ENCODE measurements at regions not wholly inside any gene's neighbourhood (a gene's known extent, or its start where the extent isn't known, plus 50 kb on each side); places are given as distances from the start of the nearest gene placed in this dataset.

DNA sequence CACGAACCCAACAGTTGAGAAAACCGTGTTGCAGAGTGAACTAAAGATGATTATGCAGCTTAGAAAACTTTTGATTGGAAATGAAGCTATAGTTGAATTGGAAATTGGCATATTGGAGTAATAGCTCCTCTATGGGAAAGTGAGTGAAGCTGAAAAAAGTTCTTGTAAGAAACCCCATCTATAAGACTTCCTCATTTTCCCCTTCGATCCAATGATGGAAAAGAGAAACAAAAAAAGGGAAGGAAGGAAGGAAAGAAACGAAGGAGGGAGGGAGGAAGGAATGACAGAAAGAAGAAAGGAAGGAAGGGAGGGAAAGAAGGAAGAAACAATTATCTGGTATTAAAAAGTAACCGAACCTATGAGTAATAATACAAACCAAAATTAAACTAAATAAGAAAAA lies 791.8 kb upstream of the NR2F2 start:
- ATAC-seq (no peak), DNase-seq (ENCODE audit: missing footprints) (no peak)
- intact Hi-C loops (cut with DNase I): no loop called here

DNA sequence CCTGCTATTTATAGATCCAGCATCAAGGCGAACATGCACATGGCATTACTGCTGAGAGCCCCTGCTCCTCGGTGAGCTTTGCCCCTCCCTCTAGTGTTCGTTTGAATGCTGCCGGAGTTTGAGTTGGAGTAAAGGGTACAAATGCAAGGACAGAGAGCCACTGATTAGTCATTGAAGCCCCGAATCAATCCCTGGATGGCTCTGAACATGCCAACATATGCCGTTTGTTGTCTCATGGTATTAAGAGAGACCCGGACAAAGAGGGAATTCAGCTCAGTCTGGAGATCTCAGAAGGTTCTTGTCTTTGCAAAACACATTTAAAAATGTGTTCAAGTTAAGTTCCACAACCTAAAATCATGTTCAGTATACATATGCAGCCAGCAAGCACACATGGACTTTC lies 789.2 kb upstream of the NR2F2 start:
- ATAC-seq: no peak
- DNase-seq (ENCODE audit: missing footprints): no peak
- intact Hi-C loops (cut with DNase I): no loop called here

DNA sequence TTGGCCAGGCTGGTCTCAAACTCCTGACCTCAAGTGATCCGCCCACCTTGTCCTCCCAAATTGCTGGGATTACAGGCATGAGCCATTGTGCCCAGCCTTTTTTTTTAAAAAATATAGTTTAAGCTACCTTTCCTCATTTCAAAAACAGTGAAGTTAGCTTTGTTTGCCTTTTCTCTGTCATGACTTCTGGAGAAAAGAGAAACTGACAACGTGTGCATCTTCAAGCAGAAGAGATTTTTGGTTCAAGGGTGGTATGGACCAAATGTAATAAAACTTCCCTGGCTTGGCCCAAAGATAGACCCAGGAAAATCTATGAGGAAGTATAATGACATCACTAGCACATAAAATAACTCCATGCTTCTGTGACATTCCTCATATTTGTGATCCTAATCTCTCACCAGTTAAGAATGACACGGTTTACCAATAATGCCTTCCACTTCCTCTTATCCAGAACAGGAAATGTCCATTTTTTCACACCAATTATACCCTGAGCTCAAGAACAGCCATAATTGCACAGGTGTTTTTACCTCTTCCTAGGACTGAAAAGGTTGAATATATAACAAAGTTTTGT lies 781.2 kb upstream of the NR2F2 start:
- ATAC-seq (no peak), DNase-seq (ENCODE audit: missing footprints) (no peak)
- intact Hi-C loops (cut with DNase I): no loop called here

DNA sequence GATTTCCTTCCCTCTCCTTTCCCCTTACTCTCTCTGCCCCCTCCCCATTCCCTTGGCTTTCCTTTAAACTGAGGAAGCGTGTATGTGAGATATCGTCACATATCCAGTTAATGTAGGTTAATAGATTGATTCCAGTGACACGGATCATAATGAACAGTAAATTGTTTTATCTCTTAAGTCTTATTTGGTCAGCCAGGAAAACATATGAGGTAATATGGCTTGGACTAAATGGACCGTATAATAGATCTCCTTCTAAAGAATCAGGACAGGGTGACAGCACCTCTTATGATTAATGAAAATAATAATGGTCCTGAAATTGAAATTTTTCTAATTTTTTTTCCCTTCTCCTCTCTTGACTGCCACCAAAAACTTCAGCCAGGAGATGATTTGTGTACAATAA lies 779.8 kb upstream of the NR2F2 start:
- ATAC-seq: no peak
- intact Hi-C loops (cut with DNase I): no loop called here
- DNase-seq (ENCODE audit: missing footprints): no peak

DNA sequence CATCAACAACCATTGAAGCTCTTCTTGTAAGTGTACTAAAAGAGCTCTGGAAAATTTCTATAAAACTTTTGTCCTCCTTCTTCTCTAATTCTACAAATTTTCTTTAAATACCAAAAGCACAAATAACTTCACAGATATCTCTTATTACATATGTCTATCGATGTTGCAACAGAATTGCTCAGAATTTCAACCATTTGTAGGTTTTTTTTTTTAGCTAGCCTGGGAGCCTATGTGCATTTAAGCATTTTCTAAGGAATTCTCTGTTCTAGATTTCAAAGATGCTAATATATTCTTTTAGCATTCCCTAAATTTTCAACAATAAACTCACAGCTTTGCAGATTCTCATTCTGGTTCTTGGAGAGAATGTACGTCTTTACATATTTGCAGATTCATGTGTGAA lies 774.3 kb upstream of the NR2F2 start:
- intact Hi-C loops (cut with DNase I): no loop called here
- ATAC-seq: no peak
- no peak for DNase-seq (ENCODE audit: missing footprints)

DNA sequence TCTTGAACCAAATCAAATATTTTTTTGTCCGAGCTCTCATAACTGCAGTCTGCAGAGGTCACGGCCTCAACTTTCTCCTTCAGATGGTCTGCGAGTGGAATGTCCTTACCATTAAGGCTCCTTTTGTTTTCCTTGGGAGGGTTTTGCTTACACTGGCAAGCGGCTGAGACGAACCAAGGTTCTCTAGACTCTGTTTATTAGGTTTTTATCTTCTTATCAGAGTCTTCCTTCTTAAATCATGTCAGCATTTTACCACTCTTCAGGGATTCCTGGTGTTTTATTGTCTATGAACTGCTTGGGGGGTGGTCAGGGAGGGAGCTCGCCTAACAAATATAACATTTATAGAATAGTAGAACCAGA lies 773.7 kb upstream of the NR2F2 start:
- DNase-seq (ENCODE audit: missing footprints) (no peak), ATAC-seq (no peak)
- intact Hi-C loops (cut with DNase I): no loop called here

DNA sequence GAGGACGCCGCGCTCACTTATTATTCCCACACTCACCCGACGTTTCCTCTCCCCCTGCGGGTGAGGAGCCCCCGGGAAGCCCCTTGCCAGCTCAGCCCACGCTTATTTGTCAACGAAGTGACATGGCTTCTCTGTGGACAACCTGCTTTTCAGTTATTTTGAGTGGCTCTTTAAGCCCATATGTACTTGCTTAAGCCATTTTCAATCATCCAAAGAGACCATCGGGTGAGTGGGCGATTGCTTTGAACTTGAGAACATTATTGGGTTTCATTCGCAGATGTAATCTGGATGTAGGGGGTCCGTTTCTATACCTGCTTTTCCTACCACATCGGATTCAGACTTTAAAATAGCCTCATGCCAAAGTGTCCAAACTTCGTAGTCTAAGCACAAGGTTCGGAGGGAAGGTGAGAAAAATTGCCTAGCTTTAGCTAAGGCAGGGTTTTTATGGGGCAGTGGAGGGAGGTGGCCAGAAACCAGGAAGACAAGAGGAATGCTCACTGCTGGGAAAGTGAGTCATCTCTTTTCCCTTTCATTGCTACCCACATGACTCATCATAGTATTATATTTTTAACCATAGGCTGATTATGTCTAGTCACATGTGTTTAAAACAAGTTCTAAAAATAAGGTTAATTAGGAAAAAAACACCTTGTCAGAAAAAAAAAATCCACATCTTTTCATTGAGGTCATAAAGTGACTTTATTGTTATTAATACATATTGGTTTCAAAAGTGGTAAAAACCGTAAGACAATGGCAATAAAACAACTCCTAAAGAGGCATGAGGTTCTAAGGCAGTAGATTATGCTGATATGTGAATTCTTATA lies 773.1 kb upstream of the NR2F2 start:
- intact Hi-C loops (cut with DNase I): no loop called here
- DNase-seq (ENCODE audit: missing footprints): no peak
- ATAC-seq: no peak

DNA sequence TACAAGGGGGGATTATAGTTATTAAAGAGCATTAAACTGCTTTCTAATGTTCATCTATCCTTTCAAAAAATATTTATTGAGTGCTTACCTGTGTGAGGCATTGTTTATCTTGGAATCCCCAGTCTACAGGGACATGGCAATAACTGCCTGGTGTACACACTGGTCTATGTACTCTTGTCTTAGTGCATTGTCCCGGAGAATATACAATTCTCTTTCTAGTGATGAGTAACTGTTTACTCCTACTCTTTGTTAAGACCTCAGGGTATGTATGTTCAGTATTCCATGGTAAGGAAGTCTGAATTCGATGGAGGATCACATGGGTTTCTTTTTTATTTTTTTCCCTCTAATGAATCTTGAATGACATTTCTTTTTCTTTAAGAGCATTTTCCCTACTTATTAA lies 772.4 kb upstream of the NR2F2 start:
- intact Hi-C loops (cut with DNase I): no loop called here
- DNase-seq (ENCODE audit: missing footprints) (no peak), ATAC-seq (no peak)

DNA sequence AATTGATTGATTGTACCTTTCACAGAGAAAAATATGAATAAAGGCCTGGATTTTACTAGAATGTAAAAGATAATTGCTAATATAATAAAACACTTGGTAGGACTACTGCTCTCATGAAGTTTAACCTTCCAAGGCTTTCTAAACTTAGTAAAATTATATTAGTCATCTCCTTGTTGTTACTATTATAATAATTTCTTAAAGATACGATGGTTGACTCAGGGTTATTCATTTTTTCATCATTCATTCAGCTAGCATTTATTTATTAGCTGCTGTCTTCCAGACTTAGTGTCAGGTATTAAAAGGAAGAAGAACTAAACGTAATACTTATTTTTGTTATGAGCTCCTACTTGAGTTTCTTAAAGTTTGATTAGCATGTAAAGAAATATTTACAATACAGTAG lies 771.6 kb upstream of the NR2F2 start:
- no peak for ATAC-seq
- intact Hi-C loops (cut with DNase I): no loop called here
- no peak for DNase-seq (ENCODE audit: missing footprints)

DNA sequence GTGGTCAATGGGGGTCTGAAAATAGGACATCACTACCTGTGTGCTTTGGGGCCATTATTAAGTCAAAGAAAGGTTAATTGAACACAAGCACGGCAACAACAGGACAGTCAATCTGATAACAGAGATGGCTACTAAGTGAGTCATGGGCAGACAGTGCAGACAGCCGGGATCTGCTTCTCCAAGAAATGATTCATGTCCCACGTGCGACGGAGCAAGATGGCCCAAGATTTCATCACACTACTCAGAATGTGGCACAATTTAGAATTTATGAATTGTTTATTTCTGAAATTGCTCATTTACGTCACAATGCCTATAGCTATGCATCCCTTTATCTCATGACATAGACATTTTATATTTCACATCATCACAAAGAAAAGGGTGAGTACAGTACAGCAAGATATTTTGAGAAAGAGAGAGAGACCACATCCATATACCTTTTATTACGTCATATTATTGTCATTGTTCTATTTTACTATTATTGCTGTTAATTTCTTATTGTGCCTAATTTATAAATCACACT lies 770.6 kb upstream of the NR2F2 start:
- DNase-seq (ENCODE audit: missing footprints) (no peak), ATAC-seq (no peak)
- intact Hi-C loops (cut with DNase I): no loop called here

DNA sequence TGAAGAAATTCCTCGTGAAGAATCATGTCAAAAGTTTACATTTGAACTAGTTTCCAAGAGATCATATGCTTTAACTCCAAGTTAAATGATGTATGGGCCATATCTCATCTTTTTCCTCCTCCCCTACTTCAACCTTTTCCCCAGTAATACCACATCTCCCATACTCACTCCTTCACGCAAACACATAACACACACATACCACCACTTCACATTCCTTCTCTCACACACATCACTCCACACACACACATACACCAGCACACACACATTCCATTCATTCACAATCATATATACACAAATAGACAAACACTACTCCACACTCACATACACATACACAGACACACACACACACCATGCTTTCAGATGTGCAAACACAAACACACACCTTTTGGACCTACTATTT lies 769.0 kb upstream of the NR2F2 start:
- intact Hi-C loops (cut with DNase I): no loop called here
- DNase-seq (ENCODE audit: missing footprints) (no peak), ATAC-seq (no peak)

DNA sequence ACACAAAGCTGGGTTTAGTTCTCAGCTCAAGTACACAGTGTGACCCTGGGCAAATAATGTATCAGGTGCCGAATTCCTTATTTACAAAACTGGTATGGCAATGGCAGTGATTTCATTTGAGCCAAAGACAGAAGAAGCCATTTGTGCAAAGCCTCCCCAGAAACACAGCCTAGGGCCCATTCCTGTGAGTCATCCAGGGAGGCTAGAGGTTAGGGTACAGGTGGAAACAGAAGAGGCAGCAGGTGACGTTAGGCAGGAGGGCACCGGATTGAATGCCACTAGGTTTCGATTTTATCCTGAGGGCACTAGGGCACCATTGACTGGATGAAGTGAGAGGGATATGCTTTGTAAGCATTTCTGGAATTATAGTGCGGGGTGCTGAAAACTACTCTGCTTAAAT lies 766.9 kb upstream of the NR2F2 start:
- intact Hi-C loops (cut with DNase I): no loop called here
- DNase-seq (ENCODE audit: missing footprints) (no peak), ATAC-seq (no peak)

DNA sequence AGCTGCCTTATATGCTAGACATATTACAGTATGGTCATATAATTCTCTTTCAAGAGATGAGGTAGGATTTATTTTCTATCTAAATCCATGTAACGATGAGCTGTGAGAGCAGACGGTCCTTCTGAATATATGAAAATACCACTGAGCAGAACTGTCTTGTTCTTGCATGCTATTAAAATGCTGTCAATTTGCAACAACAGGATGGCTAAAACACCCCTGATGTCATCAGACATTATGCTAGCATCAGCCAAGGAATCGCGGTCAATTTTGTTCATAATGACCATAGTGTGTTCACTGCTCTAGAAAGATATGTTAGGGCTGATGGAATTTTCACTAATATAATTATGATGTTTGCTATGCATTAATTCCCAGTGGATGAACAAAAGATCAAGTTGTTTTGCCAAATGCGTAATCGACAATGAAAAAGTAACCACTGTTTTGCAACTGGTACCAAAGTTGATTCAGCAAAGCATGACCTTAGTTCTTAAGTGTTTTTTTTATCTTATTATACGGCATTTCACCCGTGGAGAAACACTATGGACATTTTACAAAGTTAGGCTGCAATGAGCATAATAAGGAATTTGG lies 765.4 kb upstream of the NR2F2 start:
- intact Hi-C loops (cut with DNase I): no loop called here
- DNase-seq (ENCODE audit: missing footprints) (no peak), ATAC-seq (no peak)

DNA sequence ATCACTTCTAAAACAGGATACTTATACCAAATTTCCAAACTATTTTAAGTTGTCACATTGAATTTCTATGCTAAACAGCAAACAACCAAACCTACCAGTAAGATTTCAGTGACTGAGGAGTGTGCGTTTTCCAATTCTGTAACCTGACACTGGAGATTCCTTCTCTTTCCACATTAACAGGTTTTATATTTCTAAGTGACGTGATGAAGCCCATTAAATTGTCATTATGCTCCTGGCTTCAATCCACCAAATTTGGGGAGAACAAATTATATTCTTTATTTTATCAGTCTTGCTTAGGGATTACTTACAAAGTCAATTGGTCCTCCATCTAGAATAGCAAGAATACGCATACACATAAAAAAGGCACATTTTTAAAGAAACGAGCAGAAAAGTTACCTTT lies 764.8 kb upstream of the NR2F2 start:
- DNase-seq (ENCODE audit: missing footprints) (no peak), ATAC-seq (no peak)
- intact Hi-C loops (cut with DNase I): no loop called here

DNA sequence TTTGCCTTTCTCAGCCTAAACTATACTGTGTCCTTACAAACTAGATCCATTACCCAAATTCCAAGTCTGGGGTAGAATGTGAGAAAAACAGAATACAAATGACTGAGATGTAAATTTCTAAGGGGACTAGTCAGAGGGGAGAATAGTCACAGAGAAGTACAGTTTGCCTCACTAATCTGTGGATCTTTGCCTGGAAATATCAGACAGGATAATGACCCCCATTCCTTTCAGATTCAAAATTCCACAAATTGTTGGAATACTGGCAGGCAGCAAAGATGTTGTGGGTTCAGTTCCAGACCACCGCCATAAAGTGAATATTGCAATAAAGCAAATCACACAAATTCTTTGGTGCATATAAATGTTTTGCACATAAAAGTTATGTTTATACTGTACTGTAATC lies 762.8 kb upstream of the NR2F2 start:
- no peak for ATAC-seq
- DNase-seq (ENCODE audit: missing footprints): no peak
- intact Hi-C loops (cut with DNase I): no loop called here

DNA sequence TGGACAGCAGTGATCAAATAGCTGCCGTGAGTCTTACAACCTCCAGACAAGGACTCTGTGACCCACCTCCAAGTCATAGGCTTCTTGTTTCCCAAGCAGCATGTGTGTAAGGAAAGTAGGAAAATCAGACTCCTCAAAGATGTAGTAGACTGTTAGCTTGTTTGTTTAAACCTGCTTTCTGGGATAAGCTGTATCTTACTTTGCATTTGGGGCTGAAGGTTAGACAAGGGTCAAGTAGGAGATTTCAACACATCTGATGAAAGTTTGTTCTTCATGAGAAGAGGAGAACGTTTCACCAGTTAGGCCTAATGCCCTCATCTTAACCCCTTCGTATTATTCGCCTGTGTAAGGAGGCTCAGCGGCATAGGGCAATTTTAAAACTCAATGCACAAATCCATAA lies 756.4 kb upstream of the NR2F2 start:
- intact Hi-C loops (cut with DNase I): no loop called here
- no peak for ATAC-seq
- DNase-seq (ENCODE audit: missing footprints): no peak

DNA sequence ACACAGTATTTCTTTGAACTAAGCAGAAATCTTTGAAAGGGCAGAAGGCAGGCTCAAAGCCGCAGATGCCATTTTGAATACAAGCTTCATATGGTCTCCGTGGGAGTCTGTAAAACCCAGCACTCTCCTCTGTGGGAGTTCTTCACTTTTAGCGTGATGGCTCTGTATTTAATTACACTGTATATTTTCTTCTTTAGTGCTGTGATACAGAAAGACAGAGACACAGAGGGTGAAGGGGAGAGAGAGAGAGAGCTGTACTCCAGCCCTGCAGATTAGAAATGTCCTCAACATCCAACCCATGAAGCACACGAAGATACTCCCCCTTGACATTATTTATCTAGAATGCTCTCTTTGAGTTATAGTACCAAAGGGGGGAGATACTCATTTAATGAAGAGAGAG lies 752.6 kb upstream of the NR2F2 start:
- DNase-seq (ENCODE audit: missing footprints) (no peak), ATAC-seq (no peak)
- intact Hi-C loops (cut with DNase I): no loop called here

DNA sequence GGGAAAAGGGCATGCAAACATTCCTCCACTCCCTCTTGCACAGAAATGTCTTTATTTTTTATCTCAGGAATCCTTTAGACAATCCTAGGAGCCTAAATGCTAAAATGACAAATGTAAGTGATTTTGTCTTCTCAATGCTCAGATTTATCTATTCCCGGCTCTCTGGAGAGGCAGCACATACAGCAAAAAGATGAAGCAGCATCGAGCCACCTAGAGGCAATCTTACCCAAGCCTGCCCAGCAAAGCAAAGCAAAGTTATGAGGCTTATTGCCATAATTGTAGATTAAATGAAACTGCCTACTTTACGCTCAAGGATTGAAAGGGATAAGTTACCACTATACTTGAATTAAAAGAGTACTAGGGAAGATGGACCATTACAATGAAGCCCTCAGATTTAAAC lies 750.4 kb upstream of the NR2F2 start:
- intact Hi-C loops (cut with DNase I): no loop called here
- ATAC-seq: no peak
- DNase-seq (ENCODE audit: missing footprints): no peak

DNA sequence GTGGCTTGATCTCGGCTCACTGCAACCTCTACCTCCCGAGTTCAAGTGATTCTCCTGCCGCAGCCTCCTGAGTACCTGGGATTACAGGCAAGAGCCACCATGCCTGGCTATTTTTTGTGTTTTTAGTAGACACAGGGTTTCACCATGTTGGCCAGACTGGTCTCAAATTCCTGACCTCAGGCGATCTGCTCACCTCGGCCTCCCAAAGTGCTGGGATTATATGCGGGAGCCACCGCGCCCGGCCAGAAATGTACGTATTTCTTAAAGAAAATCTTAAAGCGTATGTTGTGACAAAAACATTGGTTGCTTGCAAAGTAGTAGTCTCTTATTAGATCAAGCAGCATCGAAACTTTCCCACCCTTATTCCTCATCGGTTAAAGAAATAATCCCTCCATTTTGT lies 748.9 kb upstream of the NR2F2 start:
- ATAC-seq: no peak
- DNase-seq (ENCODE audit: missing footprints): no peak
- intact Hi-C loops (cut with DNase I): no loop called here

DNA sequence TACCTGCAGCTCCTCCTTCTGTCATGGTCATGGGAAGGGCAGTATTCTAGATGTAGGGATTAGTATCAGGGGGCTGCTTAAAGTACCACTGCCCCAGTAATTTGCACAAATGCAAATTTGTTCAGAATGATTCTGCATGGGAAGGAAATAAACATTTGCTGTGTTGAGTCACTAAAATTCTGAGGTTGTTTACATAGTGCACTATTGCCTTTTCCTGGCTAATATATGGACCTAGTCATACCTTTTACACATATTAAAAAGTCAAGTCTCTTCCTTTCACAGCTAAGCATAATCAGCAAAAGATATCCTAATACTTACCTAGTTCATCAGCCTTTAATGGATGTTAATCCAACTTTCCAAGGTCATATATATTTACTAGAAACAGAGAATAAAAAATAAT lies 746.4 kb upstream of the NR2F2 start:
- DNase-seq (ENCODE audit: missing footprints): no peak
- intact Hi-C loops (cut with DNase I): no loop called here
- ATAC-seq: no peak

DNA sequence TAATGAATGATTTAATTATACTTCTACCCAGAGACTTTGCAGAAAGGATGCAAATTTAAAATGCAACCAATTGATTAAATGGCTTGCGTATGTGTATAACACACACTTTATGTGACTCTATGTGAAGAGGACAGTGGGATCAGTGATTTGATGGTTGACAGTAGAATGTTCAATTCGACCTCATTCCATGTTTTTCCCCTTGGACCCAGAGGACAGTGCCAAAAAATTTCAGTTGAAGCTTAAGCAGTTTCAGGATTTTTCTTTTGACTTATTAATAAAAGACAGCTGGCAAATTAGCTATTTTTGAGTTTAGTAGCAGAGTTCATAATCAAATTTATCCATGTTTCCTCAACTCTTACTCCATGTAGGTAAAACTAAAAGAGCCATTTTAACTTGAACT lies 742.4 kb upstream of the NR2F2 start:
- ATAC-seq (no peak), DNase-seq (ENCODE audit: missing footprints) (no peak)
- intact Hi-C loops (cut with DNase I): no loop called here
